WERI-Rb-1 (cell line): ENCODE measurements at regions not wholly inside any gene's neighbourhood (a gene's known extent, or its start where the extent isn't known, plus 50 kb on each side); places are given as distances from the start of the nearest gene placed in this dataset.
"Not testable (repeated sequence)": the region's sequence is repeated elsewhere in the genome, so short reads cannot be mapped to it uniquely, and the experiment has no call there.

Experiments used
- DNase-seq: peaks from one replicate; pipeline ENCODE4 v3.0.0-alpha.2; 2020
- H3K27ac ChIP-seq: fragments of 250-450 bp; sonication (Bioruptor Pico); 2 replicates; pipeline ENCODE4 v1.5.1; 2020; ENCODE audit warnings: mild to moderate bottlenecking, moderate library complexity
- H3K27me3 ChIP-seq: fragments of 250-450 bp; sonication (Bioruptor Pico); 2 replicates; pipeline ENCODE4 v1.5.1; 2021; ENCODE audit warnings: mild to moderate bottlenecking, low read depth, moderate library complexity; ENCODE audit not compliant: insufficient read depth, severe bottlenecking
- H3K36me3 ChIP-seq: fragments of 250-450 bp; sonication (Bioruptor Pico); 2 replicates; pipeline ENCODE4 v1.5.1; 2020; ENCODE audit warnings: mild to moderate bottlenecking, moderate library complexity
- H3K4me3 ChIP-seq: 2 replicates; pipeline ENCODE4 v1.5.1; 2011; ENCODE audit warnings: low read depth, mild to moderate bottlenecking, control low read depth, low read length
- H3K9me3 ChIP-seq: fragments of 250-450 bp; sonication (Bioruptor Pico); 2 replicates; pipeline ENCODE4 v1.5.1; 2021; ENCODE audit warnings: mild to moderate bottlenecking, moderate library complexity; ENCODE audit not compliant: severe bottlenecking
- CTCF ChIP-seq: IDR thresholded peaks from 2 replicates; pipeline ENCODE4 v1.5.1; 2011; ENCODE audit warnings: low read depth, mild to moderate bottlenecking, control low read depth, inconsistent platforms, low read length

DNA sequence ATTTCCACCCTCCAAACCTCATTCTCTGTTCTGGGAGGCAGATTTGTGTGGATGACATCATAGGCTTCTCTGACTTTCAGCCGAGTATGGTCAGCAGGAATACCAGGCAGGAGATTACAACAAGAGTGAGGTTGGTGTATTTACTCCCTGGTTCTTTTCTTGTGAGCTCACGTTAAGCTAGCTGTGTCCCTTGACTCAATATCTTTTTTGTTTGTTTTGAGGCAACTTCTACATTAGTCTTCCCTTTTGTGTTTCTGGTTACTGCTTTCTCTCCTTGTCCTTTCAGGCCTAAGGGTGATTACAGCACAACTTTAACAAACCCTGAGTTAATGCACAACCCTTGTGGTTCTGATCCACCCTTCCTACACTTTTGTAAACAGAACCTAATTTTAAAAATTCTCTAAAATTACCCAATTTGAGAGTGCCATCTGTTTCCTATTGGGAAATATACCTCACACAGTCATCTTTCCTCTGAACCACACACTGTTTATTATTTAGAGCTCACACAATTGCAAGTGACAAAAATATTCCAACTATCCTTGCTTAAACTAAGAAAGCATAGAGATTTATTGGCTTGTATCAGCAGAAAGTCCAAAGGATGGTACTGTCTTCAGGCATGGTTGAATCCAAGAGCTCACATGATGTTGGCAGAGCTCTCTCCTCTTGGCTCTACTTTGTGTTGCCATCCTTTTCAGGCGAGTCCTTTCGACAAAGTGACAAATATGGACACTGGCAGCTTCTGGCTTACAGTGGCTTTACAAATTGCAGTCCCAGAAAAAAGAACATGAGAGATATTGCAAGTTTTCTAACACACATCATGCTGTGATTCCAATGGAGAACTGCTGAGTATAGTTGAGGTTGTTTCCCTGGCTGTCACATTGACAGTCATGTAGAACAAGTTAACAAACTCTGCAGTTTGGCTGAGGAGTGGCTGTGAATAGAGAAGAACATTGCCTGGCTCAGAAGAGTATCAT is 150.5 kb upstream of the DDIT4L start:
- Histone ChIP-seq H3K9me3 (no peaks in the 10 kb centered on the region), H3K36me3 (no peaks in the 10 kb centered on the region), H3K27ac (no peak overlapping the region), H3K4me3 (no peak overlapping the region), H3K27me3 (no peaks in the 10 kb centered on the region)
- no peak for DNase-seq
- no peak for TF ChIP-seq CTCF

- H3K27ac ChIP-seq, result no peak overlapping the region
- no peak for TF ChIP-seq CTCF
- DNase-seq, result no peak
- H3K27me3 ChIP-seq, result no peaks in the 10 kb centered on the region
- H3K9me3 ChIP-seq, result no peaks in the 10 kb centered on the region
- H3K36me3 ChIP-seq, result no peaks in the 10 kb centered on the region
- no peak overlapping the region for H3K4me3 ChIP-seq
These were observed 149.6 kb upstream of the DDIT4L start for GRCh38 chr4:100339870-100340269.

- H3K9me3 ChIP-seq, result not testable (repeated sequence)
These were observed 143.2 kb upstream of the DDIT4L start for GRCh38 chr4:100333491-100333890.

GRCh38 chr4:100317032-100317864 is 127.0 kb upstream of the DDIT4L start:
- no peak overlapping the region for H3K4me3 ChIP-seq
- H3K27me3 ChIP-seq, result no peaks in the 10 kb centered on the region
- no peaks in the 10 kb centered on the region for H3K36me3 ChIP-seq
- no peak overlapping the region for H3K27ac ChIP-seq
- DNase-seq, result no peak
- no peaks in the 10 kb centered on the region for H3K9me3 ChIP-seq
- TF ChIP-seq CTCF, result no peak

More at GRCh38 chr4:100333491-100333890, 143.2 kb upstream of the DDIT4L start:
- H3K27me3 ChIP-seq, H3K36me3 ChIP-seq, H3K27ac ChIP-seq, DNase-seq, H3K4me3 ChIP-seq: not testable (repeated sequence)

DNA sequence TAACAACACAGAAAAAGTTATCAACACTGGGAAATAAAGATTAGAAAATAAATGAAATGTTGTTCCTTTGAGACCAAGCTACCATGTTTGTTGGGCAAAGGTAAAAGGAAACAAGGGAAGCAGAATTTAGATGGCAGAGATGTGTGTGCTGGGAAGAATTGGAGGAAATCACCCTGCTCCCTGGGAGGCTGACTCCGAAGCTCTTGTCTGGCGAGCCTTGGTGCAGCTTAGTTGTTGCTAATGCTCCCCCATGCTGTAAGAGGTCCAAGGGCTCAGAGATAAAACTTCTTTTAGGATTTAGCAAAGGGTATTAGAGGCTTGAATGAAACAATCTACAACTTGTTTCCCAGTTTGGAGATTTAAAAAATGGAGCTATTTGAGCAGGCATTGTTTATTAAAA is 123.8 kb upstream of the DDIT4L start:
- Histone ChIP-seq H3K27ac (no peak overlapping the region), H3K36me3 (no peaks in the 10 kb centered on the region), H3K9me3 (no peaks in the 10 kb centered on the region), H3K27me3 (no peaks in the 10 kb centered on the region), H3K4me3 (no peak overlapping the region)
- TF ChIP-seq CTCF, result no peak
- peak; percentile 60 for DNase-seq
